IMR-90 (cell line): ENCODE measurements at regions not wholly inside any gene's neighbourhood (a gene's known extent, or its start where the extent isn't known, plus 50 kb on each side); places are given as distances from the start of the nearest gene placed in this dataset.

ENCODE experiments used
- ATAC-seq: fragments of 200-7000 bp; cut with Tn5 transposase; 2 replicates; pipeline ENCODE4 v1.9.1; 2020; ENCODE audit warnings: low read depth, mild to moderate bottlenecking, moderate library complexity
- BruUV-seq: library from RNA; stranded (reverse); fragments of 400-500 nt; replicated peaks from 2 replicates; lab custom pipeline; 2021; lab: Mats Ljungman, UMichigan
- CTCF ChIA-PET: fragments of 300-600 bp; formaldehyde crosslinking; extraction: SDS; loops from one replicate; lab custom pipeline; 2021; ENCODE audit warnings: antibody characterized with exemption; lab: Yijun Ruan, JAX
- POLR2A ChIA-PET: fragments of 300-600 bp; sonication (Branson Sonifier 250); formaldehyde crosslinking; loops from one replicate; lab custom pipeline; 2022; ENCODE audit warnings: antibody characterized with exemption; ENCODE audit not compliant: unreplicated experiment; lab: Charles Lee
- DNase-seq: peaks from one replicate; pipeline ENCODE4 v3.0.0; 2013
- H2AFZ ChIP-seq: replicated peaks from 2 replicates; pipeline ENCODE3; 2013; ENCODE audit warnings: low read length, mild to moderate bottlenecking; ENCODE audit not compliant: poor library complexity
- H2AK5ac ChIP-seq: 2 replicates; pipeline ENCODE4 v1.6.1; 2013; ENCODE audit warnings: low read depth, low read length, inconsistent platforms
- H2AK9ac ChIP-seq: replicated peaks from 2 replicates; pipeline ENCODE3; 2013; ENCODE audit warnings: mild to moderate bottlenecking, low read depth, low read length, moderate library complexity; ENCODE audit not compliant: poor library complexity
- H2BK120ac ChIP-seq: 2 replicates; pipeline ENCODE4 v1.6.1; 2013; ENCODE audit warnings: low read depth, low read length, inconsistent platforms
- H2BK15ac ChIP-seq: 3 replicates; pipeline ENCODE4 v1.6.1; 2013; ENCODE audit warnings: low read depth, low read length, inconsistent platforms
- H2BK20ac ChIP-seq: 2 replicates; pipeline ENCODE4 v1.6.1; 2013; ENCODE audit warnings: low read depth, mild to moderate bottlenecking, inconsistent platforms, low read length, moderate library complexity
- H2BK5ac ChIP-seq: 2 replicates; pipeline ENCODE4 v1.6.1; 2013; ENCODE audit warnings: mild to moderate bottlenecking, low read depth, low read length, inconsistent platforms; ENCODE audit not compliant: poor library complexity, severe bottlenecking
- H3K14ac ChIP-seq: replicated peaks from 2 replicates; pipeline ENCODE4 v1.6.1; 2013; ENCODE audit warnings: low read depth, low read length, inconsistent platforms
- H3K18ac ChIP-seq: 2 replicates; pipeline ENCODE4 v1.6.1; 2013; ENCODE audit warnings: low read depth, low read length, control low read depth
- H3K23ac ChIP-seq: 2 replicates; pipeline ENCODE4 v1.6.1; 2013; ENCODE audit warnings: low read depth, low read length, inconsistent platforms
- H3K27ac ChIP-seq: 2 replicates; pipeline ENCODE4 v1.5.1; 2013; ENCODE audit warnings: mild to moderate bottlenecking, control low read depth, low read length; ENCODE audit not compliant: insufficient read depth
- H3K27me3 ChIP-seq: 2 replicates; pipeline ENCODE4 v1.6.1; 2013; ENCODE audit warnings: low read length; ENCODE audit not compliant: control insufficient read depth, insufficient read depth
- H3K36me3 ChIP-seq: 2 replicates; pipeline ENCODE4 v1.6.1; 2013; ENCODE audit warnings: low read length, mixed read lengths; ENCODE audit not compliant: control insufficient read depth, insufficient read depth
- H3K4ac ChIP-seq: 2 replicates; pipeline ENCODE4 v1.6.1; 2013; ENCODE audit warnings: low read depth, low read length, inconsistent platforms
- H3K4me1 ChIP-seq: 2 replicates; pipeline ENCODE4 v1.6.1; 2013; ENCODE audit warnings: low read length, mixed read lengths; ENCODE audit not compliant: control insufficient read depth, insufficient read depth
- H3K4me2 ChIP-seq: 2 replicates; pipeline ENCODE4 v1.6.1; 2013; ENCODE audit warnings: low read depth, mild to moderate bottlenecking, control low read depth, low read length, moderate library complexity
- H3K4me3 ChIP-seq: 2 replicates; pipeline ENCODE4 v1.5.1; 2013; ENCODE audit warnings: low read depth, mild to moderate bottlenecking, control low read depth, low read length, moderate library complexity; ENCODE audit not compliant: insufficient read depth
- H3K56ac ChIP-seq: 2 replicates; pipeline ENCODE4 v1.6.1; 2013; ENCODE audit warnings: low read length, inconsistent platforms; ENCODE audit not compliant: insufficient read depth; ENCODE audit errors: extremely low read depth
- H3K79me1 ChIP-seq, 2 experiments: 2 replicates each; pipeline ENCODE4 v1.6.1; 2013; ENCODE audit warnings: low read length in 2 of 2, inconsistent platforms in 1 of 2, low read depth in 1 of 2
- H3K9ac ChIP-seq: 2 replicates; pipeline ENCODE4 v1.6.1; 2013; ENCODE audit warnings: low read depth, low read length, control low read depth
- H3K9me1 ChIP-seq: 2 replicates; pipeline ENCODE4 v1.6.1; 2013; ENCODE audit warnings: low read length, inconsistent platforms; ENCODE audit not compliant: insufficient read depth
- H3K9me3 ChIP-seq: 2 replicates; pipeline ENCODE4 v1.6.1; 2013; ENCODE audit warnings: low read length; ENCODE audit not compliant: control insufficient read depth, insufficient read depth
- H4K20me1 ChIP-seq: 2 replicates; pipeline ENCODE4 v1.6.1; 2013; ENCODE audit warnings: low read length, inconsistent platforms; ENCODE audit not compliant: insufficient read depth
- H4K5ac ChIP-seq: 2 replicates; pipeline ENCODE4 v1.6.1; 2013; ENCODE audit warnings: mild to moderate bottlenecking, low read depth, low read length, control low read depth
- H4K8ac ChIP-seq, 2 experiments: 2 replicates each; pipeline ENCODE4 v1.6.1; 2013; ENCODE audit warnings: low read depth in 2 of 2, low read length in 2 of 2, control low read depth in 1 of 2, inconsistent platforms in 1 of 2
- H4K91ac ChIP-seq: 2 replicates; pipeline ENCODE4 v1.6.1; 2013; ENCODE audit warnings: low read depth, low read length, inconsistent platforms; ENCODE audit not compliant: insufficient read depth
- FOS ChIP-seq: fragments of 150-350 bp; IDR thresholded peaks from 2 replicates; pipeline ENCODE4 v1.6.1; 2016; ENCODE audit warnings: low read depth, low read length
- WGBS, 2 experiments: methylation state at CpG; one replicate each; pipeline versions ENCODE4 v1.1.5 to v1.1.7; 2013; ENCODE audit warnings: missing lambda C conversion rate in 2 of 2; ENCODE audit not compliant: insufficient read length in 1 of 2; ENCODE audit errors: extremely low coverage in 2 of 2; 5-methylcytosine and 5-hydroxymethylcytosine counted together
- dilution Hi-C: fragments of 300-500 bp; cut with HindIII; formaldehyde crosslinking; loops from one replicate; pipeline ENCODE4 v1.14.3; 2018; ENCODE audit warnings: low sequenced_read_pairs; ENCODE audit not compliant: unreplicated experiment
- in situ Hi-C: fragments of 300-500 bp; cut with MboI; formaldehyde crosslinking; loops from 3 replicates; pipeline ENCODE4 v1.14.3; 2019; ENCODE audit warnings: low sequenced_read_pairs, inconsistent platforms, mixed read lengths
- intact Hi-C: fragments of 100-400 bp; cut with micrococcal nuclease; formaldehyde crosslinking; loops from 2 replicates; pipeline ENCODE4 v1.10.0; 2022

DNA sequence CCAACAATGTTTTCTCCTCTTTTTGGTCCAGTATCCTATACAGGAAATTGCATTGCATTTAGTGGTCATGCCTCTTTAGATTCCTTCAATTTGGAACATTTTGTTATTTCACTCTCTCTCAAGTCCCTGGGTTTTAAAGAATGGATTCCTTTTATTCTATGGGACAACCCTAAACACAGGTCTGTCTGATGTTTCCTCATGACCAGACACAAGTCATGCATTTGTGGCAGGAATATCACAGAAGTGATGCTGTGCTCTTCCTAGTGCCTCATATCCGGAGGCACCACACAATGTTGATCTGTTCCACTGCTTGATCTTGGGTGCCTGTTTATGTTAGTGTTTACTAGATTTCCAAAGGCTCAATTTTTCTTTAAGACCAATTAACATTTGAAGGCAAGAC is 69.7 kb upstream of the H2AZ1 start:
- no peak overlapping the region for H2BK15ac ChIP-seq
- no peak overlapping the region for H2AK9ac ChIP-seq
- intact Hi-C loops, result no loop called here
- POLR2A ChIA-PET, result no interaction called here
- dilution Hi-C loops, result no loop called here
- H4K8ac ChIP-seq, result no peak overlapping the region
- H3K4me3 ChIP-seq, result no peak overlapping the region
- WGBS, 2 experiments, result no CpG with 5 or more reads among the region's 1 CpG
- H3K9me1 ChIP-seq, result no peaks in the 10 kb centered on the region
- H4K91ac ChIP-seq, result no peak overlapping the region
- ATAC-seq (no peak), DNase-seq (no peak)
- H3K27ac ChIP-seq, result no peak overlapping the region
- H4K5ac ChIP-seq, result no peak overlapping the region
- no TSS peak for BruUV-seq
- no peak overlapping the region for H2AFZ ChIP-seq
- H2AK5ac ChIP-seq, result no peak overlapping the region
- no peak overlapping the region for H2BK120ac ChIP-seq
- TF ChIP-seq FOS, result no peak
- H2BK20ac ChIP-seq, result no peak overlapping the region
- H3K18ac ChIP-seq, result no peak overlapping the region
- H3K27me3 ChIP-seq, result peaks cover 4% of the 10 kb centered on the region
- peaks cover 9% of the 10 kb centered on the region for H3K4me1 ChIP-seq
- no peaks in the 10 kb centered on the region for H3K9me3 ChIP-seq
- H3K4me2 ChIP-seq, result no peak overlapping the region
- H3K79me1 ChIP-seq, result no peaks in the 10 kb centered on the region
- H3K14ac ChIP-seq, result no peak overlapping the region
- no peak overlapping the region for H3K9ac ChIP-seq
- H3K56ac ChIP-seq, result no peak overlapping the region
- no peaks in the 10 kb centered on the region for H3K36me3 ChIP-seq
- no peak overlapping the region for H2BK5ac ChIP-seq
- CTCF ChIA-PET, result no interaction called here
- in situ Hi-C loops, result no loop called here
- no peak overlapping the region for H3K4ac ChIP-seq
- H3K23ac ChIP-seq, result no peak overlapping the region
- no peaks in the 10 kb centered on the region for H4K20me1 ChIP-seq
